SK-N-MC (cell line): ENCODE measurements at regions not wholly inside any gene's neighbourhood (a gene's known extent, or its start where the extent isn't known, plus 50 kb on each side); places are given as distances from the start of the nearest gene placed in this dataset.
"Not testable (repeated sequence)": the region's sequence is repeated elsewhere in the genome, so short reads cannot be mapped to it uniquely, and the experiment has no call there.

Experiments
- DNase-seq: peaks from one replicate; pipeline ENCODE4 v3.0.0-alpha.2; 2011; ENCODE audit warnings: low read depth, low spot score
- H3K27ac ChIP-seq: fragments of 200-600 bp; sonication (generic); 2 replicates; pipeline ENCODE4 v1.5.1; 2016; ENCODE audit warnings: mixed run types
- H3K36me3 ChIP-seq: fragments of 200-600 bp; sonication (generic); 2 replicates; pipeline ENCODE4 v1.6.1; 2017; ENCODE audit warnings: antibody characterized with exemption, low read length, mixed read lengths; ENCODE audit not compliant: insufficient read depth
- H3K4me3 ChIP-seq: fragments of 200-600 bp; sonication (generic); 2 replicates; pipeline ENCODE4 v1.5.1; 2016
- H3K9ac ChIP-seq: fragments of 200-600 bp; sonication (generic); 2 replicates; pipeline ENCODE4 v1.8.0; 2017; ENCODE audit warnings: mixed run types, mixed read lengths; ENCODE audit not compliant: insufficient read length
- H3K9me3 ChIP-seq: fragments of 200-600 bp; sonication (generic); 2 replicates; pipeline ENCODE4 v1.6.1; 2017; ENCODE audit warnings: low read depth, mild to moderate bottlenecking, antibody characterized with exemption, low read length, moderate library complexity, mixed read lengths
- EZH2 ChIP-seq: fragments of 200-600 bp; sonication (generic); IDR thresholded peaks from one replicate; pipeline ENCODE4 v1.6.1; 2017; ENCODE audit warnings: antibody characterized with exemption
- FOXP2 ChIP-seq: optimal IDR thresholded peaks from 2 replicates; pipeline ENCODE3; 2011; ENCODE audit warnings: mild to moderate bottlenecking, moderate library complexity; ENCODE audit not compliant: insufficient read depth; ENCODE audit errors: extremely low read length, control extremely low read depth
- POLR2AphosphoS5 ChIP-seq: IDR thresholded peaks from 2 replicates; pipeline ENCODE4 v1.6.1; 2012; ENCODE audit warnings: mild to moderate bottlenecking, low read depth, low read length, borderline replicate concordance

- no peak for DNase-seq
- Histone ChIP-seq H3K36me3 (no peaks in the 10 kb centered on the region), H3K4me3 (no peak overlapping the region), H3K27ac (no peak overlapping the region), H3K9ac (no peak overlapping the region), H3K9me3 (no peaks in the 10 kb centered on the region)
- no peak for TF ChIP-seq FOXP2
- TF ChIP-seq EZH2: no peak
- TF ChIP-seq POLR2AphosphoS5: no peak
Observed at GRCh38 chr5:119945691-119946090, 316.3 kb downstream of the FAM170A start.

- Histone ChIP-seq H3K4me3 (no peak overlapping the region), H3K27ac (no peak overlapping the region), H3K36me3 (no peaks in the 10 kb centered on the region), H3K9me3 (no peaks in the 10 kb centered on the region), H3K9ac (no peak overlapping the region)
- TF ChIP-seq POLR2AphosphoS5: no peak
- TF ChIP-seq FOXP2: no peak
- no peak for TF ChIP-seq EZH2
- no peak for DNase-seq
Observed at GRCh38 chr5:119948162-119948561, 318.8 kb downstream of the FAM170A start.

DNA sequence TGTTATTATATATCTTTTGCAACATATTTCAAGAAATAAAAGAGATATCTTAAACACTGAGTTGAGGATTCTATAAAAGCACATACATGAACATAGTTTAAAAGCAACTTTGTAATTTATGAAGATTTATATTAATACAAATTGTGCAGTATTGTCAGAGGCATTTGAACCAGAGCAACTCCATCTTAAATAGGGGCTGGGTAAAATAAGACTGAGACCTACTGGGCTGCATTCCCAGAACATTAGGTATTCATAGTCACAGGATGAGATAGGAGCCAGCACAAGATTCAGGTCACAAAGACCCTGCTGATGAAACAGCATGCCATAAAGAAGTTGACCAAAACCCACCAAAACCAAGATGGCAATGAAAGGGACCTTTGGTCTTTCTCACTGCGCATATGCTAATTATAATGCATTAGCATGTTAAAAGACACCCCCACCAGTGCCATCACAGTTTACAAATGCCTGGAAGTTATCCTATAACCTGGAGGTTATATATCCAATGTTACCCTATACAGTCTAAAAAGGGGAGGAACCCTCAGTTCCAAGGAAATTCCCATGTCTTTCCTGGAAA, 320.2 kb downstream of the FAM170A start:
- no peak overlapping the region for H3K9ac ChIP-seq
- H3K4me3 ChIP-seq: no peak overlapping the region
- H3K9me3 ChIP-seq: no peaks in the 10 kb centered on the region
- no peak overlapping the region for H3K27ac ChIP-seq
- TF ChIP-seq FOXP2 (no peak), POLR2AphosphoS5 (no peak), EZH2 (no peak)
- no peak for DNase-seq
- H3K36me3 ChIP-seq: no peaks in the 10 kb centered on the region

DNA sequence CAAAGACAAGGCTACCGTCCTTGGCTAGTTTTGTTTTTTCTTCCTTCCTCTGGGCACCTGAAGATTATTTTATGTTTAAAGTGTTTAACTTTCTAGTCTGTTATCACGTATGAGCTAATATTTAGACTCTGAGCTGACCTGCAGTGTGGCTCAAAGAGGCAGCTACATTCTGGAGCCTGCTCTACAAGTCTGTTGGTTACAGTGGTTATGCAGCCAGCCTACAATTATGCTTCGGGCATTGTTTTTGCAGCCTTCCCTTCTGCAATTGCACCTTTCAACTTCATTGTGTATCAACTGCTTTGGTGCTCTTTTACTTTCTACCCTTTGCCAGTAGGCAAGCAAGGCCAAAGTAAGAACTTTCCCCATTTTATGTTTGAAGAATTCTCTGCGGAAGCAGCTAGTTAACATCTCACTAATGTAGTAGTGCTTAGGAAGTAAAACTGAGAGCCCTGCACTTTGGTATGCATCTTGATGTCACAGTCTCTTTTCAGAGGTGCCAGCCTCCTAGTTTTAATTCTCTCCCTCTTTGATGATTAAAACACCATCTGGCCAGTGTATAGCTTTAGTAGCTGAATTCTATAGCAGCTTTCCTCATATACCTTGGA, 322.1 kb downstream of the FAM170A start:
- no peaks in the 10 kb centered on the region for H3K9me3 ChIP-seq
- TF ChIP-seq FOXP2: no peak
- TF ChIP-seq POLR2AphosphoS5: no peak
- TF ChIP-seq EZH2: no peak
- H3K4me3 ChIP-seq: no peak overlapping the region
- no peak overlapping the region for H3K9ac ChIP-seq
- DNase-seq: no peak
- no peak overlapping the region for H3K27ac ChIP-seq
- H3K36me3 ChIP-seq: no peaks in the 10 kb centered on the region

GRCh38 chr5:119953474-119953873, 324.1 kb downstream of the FAM170A start:
- DNase-seq: no peak
- Histone ChIP-seq H3K27ac (no peak overlapping the region), H3K4me3 (no peak overlapping the region), H3K36me3 (no peaks in the 10 kb centered on the region), H3K9ac (no peak overlapping the region), H3K9me3 (no peaks in the 10 kb centered on the region)
- TF ChIP-seq EZH2: no peak
- no peak for TF ChIP-seq FOXP2
- TF ChIP-seq POLR2AphosphoS5: no peak

DNA sequence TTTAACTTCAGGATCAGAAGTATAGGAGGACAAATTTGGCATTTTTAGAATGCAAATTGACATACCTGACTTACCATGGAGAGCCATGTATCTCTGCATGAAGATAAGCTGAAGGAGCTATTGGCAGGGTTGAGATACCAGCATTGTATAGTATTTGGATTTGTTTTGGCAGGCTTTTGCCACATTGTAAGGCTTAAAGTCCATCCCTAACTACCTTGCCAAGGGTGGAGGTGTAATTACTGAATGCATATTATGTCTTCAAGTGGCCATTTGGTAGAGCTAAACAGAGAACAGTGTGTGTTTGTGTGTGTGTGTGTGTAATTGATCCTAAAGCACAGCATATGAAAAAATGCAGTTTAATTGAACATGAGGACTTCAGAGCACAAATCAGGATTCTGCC, 324.7 kb downstream of the FAM170A start:
- H3K4me3 ChIP-seq: no peak overlapping the region
- no peak for DNase-seq
- H3K27ac ChIP-seq: no peak overlapping the region
- H3K36me3 ChIP-seq: no peaks in the 10 kb centered on the region
- H3K9me3 ChIP-seq: no peaks in the 10 kb centered on the region
- H3K9ac ChIP-seq: no peak overlapping the region
- TF ChIP-seq POLR2AphosphoS5 (no peak), EZH2 (no peak), FOXP2 (no peak)

DNA sequence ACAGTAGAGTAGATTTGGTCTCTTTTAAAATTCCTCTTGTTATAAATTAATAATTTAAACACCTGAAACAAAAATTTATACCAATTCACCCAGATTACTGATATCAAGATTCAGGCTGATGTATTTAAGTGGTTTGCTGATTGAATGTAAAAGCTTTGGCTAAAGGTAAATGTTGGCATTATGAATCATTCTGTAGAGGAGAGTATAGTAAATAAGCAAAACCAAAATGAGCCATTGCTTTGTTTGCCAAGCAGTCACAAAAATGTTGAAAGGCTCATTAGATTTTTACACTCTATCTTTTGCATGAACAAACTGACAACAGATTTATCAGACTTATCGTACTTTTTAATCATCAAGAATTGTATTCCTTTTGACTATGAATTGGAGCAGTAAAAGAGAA, 332.6 kb downstream of the FAM170A start:
- no peak for DNase-seq
- H3K9me3 ChIP-seq: no peaks in the 10 kb centered on the region
- H3K4me3 ChIP-seq: no peak overlapping the region
- H3K27ac ChIP-seq: no peak overlapping the region
- no peak for TF ChIP-seq FOXP2
- no peak for TF ChIP-seq POLR2AphosphoS5
- TF ChIP-seq EZH2: no peak
- H3K36me3 ChIP-seq: no peaks in the 10 kb centered on the region
- H3K9ac ChIP-seq: no peak overlapping the region

- Histone ChIP-seq H3K36me3 (no peaks in the 10 kb centered on the region), H3K4me3 (no peak overlapping the region), H3K9ac (no peak overlapping the region), H3K27ac (no peak overlapping the region), H3K9me3 (no peaks in the 10 kb centered on the region)
- no peak for DNase-seq
- no peak for TF ChIP-seq POLR2AphosphoS5
- TF ChIP-seq EZH2: no peak
- TF ChIP-seq FOXP2: no peak
Observed at GRCh38 chr5:119966028-119966427, 336.7 kb downstream of the FAM170A start.

- Histone ChIP-seq H3K9me3 (no peaks in the 10 kb centered on the region), H3K9ac (no peak overlapping the region), H3K4me3 (no peak overlapping the region), H3K27ac (no peak overlapping the region), H3K36me3 (no peaks in the 10 kb centered on the region)
- TF ChIP-seq EZH2 (no peak), FOXP2 (no peak), POLR2AphosphoS5 (no peak)
- no peak for DNase-seq
Observed at GRCh38 chr5:119968690-119969089, 339.3 kb downstream of the FAM170A start.

- H3K27ac ChIP-seq, H3K9me3 ChIP-seq, H3K9ac ChIP-seq, H3K4me3 ChIP-seq, DNase-seq, H3K36me3 ChIP-seq: not testable (repeated sequence)
Observed at GRCh38 chr5:119987077-119987476, 357.7 kb downstream of the FAM170A start.
